KOPT-K1 (cell line): ENCODE measurements at regions not wholly inside any gene's neighbourhood (a gene's known extent, or its start where the extent isn't known, plus 50 kb on each side); places are given as distances from the start of the nearest gene placed in this dataset.

ENCODE experiments used
- H3K27ac ChIP-seq: fragments of 200-600 bp; sonication (generic); 2 replicates; pipeline ENCODE4 v1.5.1; 2016; ENCODE audit warnings: antibody characterized with exemption, mild to moderate bottlenecking, low read depth, low read length; ENCODE audit not compliant: poor library complexity, severe bottlenecking
- H3K36me3 ChIP-seq: fragments of 200-600 bp; sonication (generic); 2 replicates; pipeline ENCODE4 v1.5.1; 2017; ENCODE audit warnings: antibody characterized with exemption, mild to moderate bottlenecking, low read length, moderate library complexity; ENCODE audit not compliant: insufficient read depth
- H3K9me3 ChIP-seq: fragments of 200-600 bp; sonication (generic); 2 replicates; pipeline ENCODE4 v1.5.1; 2017; ENCODE audit warnings: antibody characterized with exemption, low read length, mild to moderate bottlenecking; ENCODE audit not compliant: insufficient read depth, poor library complexity, severe bottlenecking

- no peaks in the 10 kb centered on the region for H3K36me3 ChIP-seq
- no peaks in the 10 kb centered on the region for H3K9me3 ChIP-seq
- H3K27ac ChIP-seq: no peak overlapping the region
Measured at GRCh38 chr21:28240586-28240985, 752.1 kb downstream of the LTN1 start.

DNA sequence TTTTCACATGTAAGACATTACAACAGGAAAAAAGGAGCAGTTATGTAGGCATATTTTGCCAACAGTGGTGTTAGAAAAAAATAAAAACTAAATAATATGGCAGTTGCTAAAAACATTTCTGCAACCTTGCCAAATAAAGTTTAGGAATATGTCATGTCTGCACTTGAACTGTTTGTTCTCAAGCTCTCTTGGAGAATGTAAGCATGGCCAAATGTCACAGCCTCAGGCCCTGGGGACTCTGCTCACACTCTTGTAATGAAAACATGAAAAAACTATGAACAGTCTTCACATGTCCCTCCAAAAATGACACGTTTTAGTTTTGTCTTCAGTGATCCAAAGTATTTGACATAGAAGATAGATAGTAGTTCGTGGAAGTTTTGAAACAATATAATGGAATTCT, 753.3 kb downstream of the LTN1 start:
- no peaks in the 10 kb centered on the region for H3K9me3 ChIP-seq
- H3K27ac ChIP-seq: no peak overlapping the region
- no peaks in the 10 kb centered on the region for H3K36me3 ChIP-seq

DNA sequence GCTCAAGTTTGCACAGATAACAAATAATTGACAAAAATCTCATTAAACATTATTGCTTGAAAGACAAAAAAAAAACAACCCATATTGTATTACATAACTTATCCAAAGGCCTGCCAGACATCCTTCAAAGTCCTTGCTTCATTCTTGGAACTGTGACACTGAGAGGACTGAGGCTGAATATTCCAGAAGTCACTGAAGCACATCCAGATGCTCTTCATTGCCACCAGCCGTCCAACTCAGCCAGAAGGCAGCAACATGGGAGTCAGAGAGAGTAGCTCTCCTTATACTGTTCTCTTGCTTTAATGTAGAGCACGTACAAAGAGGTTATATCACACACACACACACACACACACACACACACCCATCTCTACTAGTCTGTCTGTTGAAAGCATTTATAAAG, 755.0 kb downstream of the LTN1 start:
- Histone ChIP-seq H3K36me3 (no peaks in the 10 kb centered on the region), H3K9me3 (no peaks in the 10 kb centered on the region), H3K27ac (no peak overlapping the region)

DNA sequence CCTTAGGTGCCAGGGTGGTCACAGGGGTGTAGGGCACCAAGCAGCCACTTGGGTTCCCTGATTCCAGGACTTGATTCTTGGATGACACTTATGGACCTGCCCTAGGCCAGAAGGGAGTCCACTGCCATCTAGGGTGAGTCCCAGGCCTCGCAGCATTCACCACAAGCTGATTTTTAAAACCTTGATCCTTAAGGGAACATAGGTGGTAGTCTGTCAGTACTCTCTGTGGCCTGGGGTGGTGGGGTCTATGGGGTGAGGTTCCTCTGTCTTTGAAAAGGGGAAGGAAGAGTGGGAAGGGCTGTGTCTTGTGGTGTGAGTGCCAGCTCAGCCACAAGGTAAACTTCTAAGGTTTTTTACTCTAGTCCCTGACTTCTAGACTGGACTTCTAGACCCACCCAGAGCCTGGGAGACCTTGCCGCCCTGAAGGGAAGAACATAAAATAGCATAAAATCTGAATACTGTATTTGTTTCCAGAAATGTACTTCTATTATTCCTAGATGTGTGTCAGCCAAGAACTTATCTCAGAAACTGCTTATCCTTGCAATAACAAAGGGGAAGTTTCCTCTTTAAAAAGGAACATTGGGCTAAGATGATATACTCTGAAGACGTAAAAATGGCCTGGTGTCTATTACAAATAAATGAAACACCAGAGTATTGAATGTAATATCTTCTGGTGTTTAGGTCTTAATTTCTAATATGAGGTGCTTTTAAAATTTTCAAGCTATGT, 757.3 kb downstream of the LTN1 start:
- no peaks in the 10 kb centered on the region for H3K36me3 ChIP-seq
- no peaks in the 10 kb centered on the region for H3K9me3 ChIP-seq
- no peak overlapping the region for H3K27ac ChIP-seq

DNA sequence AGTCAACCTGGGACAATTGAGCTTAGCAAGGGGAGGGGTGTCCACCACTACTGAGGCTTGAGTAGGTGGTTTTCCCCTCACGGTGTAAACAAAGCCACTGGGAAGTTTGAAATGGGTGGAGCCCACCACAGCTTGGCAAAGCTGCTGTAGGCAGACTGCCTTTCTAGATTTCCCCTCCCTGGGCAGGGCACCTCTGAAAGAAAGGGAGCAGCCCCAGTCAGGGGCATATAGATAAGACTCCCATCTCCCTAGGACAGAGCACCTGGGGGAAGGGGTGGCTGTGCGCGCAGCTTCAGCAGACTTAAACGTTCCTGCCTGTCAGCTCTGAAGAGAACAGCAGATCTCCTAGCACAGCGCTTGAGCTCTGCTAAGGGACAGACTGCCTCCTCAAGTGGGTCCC, 758.4 kb downstream of the LTN1 start:
- Histone ChIP-seq H3K9me3 (no peaks in the 10 kb centered on the region), H3K36me3 (no peaks in the 10 kb centered on the region), H3K27ac (no peak overlapping the region)

DNA sequence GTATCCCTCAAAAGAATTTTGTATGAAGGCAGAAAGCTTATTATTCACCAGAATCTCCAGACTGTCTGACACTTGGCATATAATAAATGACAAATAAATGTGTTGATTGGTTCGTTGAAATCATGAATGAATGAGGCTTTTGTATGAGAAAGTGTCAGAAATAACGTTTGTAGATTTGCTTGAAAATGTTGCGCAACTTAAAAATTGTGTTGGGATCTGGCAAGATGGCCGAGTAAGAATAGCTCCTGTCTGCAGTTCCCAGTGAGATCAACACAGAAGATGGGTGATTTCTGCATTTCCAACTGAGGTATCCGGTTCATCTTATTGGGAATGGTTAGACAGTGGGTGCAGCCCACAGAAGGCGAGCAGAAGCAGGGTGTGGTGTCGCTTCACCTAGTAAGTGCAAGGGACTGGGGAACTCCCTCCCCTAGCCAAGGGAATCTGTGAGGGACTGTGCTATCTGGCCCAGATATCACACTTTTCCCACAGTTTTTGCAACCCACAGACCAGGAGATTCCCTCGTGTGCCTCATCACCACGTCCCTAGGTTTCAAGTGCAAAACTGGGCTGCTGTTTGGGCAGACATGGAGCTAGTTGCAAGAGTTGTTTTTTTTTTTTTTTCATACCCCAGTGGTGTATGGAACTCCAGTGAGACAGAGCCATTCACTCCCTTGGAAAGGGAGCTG, 759.0 kb downstream of the LTN1 start:
- H3K27ac ChIP-seq: no peak overlapping the region
- no peaks in the 10 kb centered on the region for H3K9me3 ChIP-seq
- H3K36me3 ChIP-seq: no peaks in the 10 kb centered on the region

DNA sequence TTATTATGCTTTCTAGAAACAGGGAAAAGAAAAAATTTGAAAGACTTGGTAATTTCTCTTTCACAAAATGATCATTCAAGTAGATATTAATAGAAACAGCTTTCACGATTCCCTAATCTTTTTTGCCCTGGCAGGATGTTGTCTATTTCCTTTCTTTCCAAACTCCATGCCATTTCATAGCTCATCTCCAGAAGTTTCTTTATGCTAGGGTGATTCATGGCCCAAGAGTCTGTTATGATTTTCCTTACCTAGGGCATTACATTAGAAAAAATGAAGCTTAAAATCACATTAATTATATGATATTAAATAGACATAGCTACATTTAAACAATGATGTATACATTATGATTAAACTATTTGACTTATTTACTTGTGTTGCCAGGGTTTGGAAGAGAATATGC, 762.1 kb downstream of the LTN1 start:
- Histone ChIP-seq H3K27ac (no peak overlapping the region), H3K36me3 (no peaks in the 10 kb centered on the region), H3K9me3 (no peaks in the 10 kb centered on the region)

GRCh38 chr21:28229814-28230213, 762.9 kb downstream of the LTN1 start:
- Histone ChIP-seq H3K27ac (no peak overlapping the region), H3K9me3 (no peaks in the 10 kb centered on the region), H3K36me3 (no peaks in the 10 kb centered on the region)

- Histone ChIP-seq H3K36me3 (no peaks in the 10 kb centered on the region), H3K9me3 (no peaks in the 10 kb centered on the region), H3K27ac (no peak overlapping the region)
Measured at GRCh38 chr21:28228636-28228995, 764.1 kb downstream of the LTN1 start.

DNA sequence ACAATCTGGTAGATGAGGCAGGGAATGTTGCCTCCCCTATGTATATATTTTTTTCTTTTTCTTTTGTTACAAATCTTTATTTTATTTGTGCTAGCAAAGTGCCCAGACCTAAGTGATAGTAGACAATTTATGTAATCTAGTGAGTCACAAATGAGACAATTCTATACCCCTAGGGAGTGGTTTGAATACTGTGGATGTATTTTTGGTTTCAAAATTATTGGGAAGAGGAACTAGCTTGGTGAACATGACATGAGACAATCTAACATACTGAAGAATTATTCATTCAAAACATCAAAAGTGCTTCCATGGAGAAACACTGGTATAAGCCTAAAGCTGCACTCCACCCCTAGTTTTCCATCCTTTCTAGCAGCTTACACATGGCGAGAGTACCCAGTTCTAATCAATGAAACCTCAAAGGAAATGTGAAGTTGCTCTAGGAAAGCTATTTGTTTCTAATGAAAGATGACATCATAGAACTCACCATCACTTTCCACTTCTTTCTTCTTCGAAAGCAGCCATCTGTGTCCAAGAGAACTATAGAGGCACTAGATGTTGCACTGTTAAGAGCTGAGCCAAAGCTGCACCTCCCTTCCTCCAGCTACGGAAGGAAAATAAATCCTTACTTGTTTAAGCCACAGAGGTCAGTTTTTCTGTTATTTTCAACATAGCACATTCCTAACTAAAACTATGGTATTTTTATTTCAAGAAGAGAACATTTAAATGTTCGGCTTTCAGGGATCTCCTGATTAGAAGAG, 764.6 kb downstream of the LTN1 start:
- H3K27ac ChIP-seq: no peak overlapping the region
- H3K36me3 ChIP-seq: no peaks in the 10 kb centered on the region
- H3K9me3 ChIP-seq: no peaks in the 10 kb centered on the region

- Histone ChIP-seq H3K27ac (no peak overlapping the region), H3K36me3 (no peaks in the 10 kb centered on the region), H3K9me3 (no peaks in the 10 kb centered on the region)
Measured at GRCh38 chr21:28226563-28226962, 766.1 kb downstream of the LTN1 start.

DNA sequence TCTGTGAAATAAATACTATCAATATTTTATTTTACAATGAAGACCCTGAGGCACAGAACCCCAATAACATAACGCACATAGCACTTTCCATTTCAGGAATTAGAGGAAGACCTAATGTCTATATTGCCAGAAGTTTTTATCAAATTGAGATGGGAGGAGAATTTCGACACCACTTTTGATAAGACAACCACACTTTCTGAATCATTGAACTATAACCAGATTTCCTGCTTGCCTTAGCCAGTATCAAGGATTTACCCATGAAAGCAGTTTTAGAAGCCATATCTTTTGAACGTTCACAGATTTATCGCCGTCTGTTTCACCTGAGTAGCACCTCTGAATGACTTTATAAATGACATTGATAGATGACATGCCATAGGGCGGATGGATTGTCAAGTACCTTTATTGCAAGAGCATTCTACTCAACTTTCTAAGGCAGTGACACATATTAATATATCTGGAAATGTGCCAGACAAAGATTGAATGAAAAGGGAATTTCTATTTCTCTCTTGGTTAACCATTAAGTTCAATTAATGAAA, 768.4 kb downstream of the LTN1 start:
- Histone ChIP-seq H3K36me3 (no peaks in the 10 kb centered on the region), H3K27ac (no peak overlapping the region), H3K9me3 (no peaks in the 10 kb centered on the region)

DNA sequence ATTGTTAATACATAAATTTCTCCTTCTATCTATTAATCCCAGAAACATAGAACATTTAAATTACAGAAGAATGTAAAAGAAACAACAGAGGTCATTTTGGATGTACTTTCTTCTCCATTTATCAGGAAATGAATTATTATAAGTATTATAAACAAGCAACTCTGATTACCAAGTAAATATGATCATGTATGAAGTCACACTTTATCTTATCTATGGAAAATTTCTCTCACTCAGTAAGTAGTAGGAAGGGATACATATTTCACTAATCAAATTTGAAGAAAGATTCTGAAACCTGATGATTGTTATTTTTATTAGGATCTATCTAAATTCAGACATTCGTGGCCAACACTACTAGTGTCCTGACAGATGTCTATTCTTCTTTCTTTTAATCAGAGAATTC, 770.7 kb downstream of the LTN1 start:
- Histone ChIP-seq H3K27ac (no peak overlapping the region), H3K36me3 (no peaks in the 10 kb centered on the region), H3K9me3 (no peaks in the 10 kb centered on the region)

DNA sequence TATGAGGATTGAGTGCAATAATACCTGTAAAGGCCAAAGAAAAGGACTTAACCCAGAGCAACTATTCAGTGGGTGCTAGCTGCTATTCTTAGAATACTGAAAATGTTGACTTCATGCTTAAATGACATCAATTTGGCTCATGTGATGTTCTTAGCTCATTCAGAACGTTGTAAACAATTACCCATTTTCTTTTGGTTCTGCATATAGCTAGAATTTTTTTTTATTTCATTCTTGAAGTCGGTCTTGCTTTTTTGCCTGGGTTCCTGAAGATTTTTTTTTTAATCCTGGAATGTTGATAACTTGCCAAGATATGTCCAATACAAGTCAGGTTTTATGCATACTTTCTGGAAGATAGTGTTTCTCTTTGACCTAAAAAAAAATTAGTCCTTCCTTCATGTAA, 772.0 kb downstream of the LTN1 start:
- Histone ChIP-seq H3K9me3 (no peaks in the 10 kb centered on the region), H3K27ac (no peak overlapping the region), H3K36me3 (no peaks in the 10 kb centered on the region)

GRCh38 chr21:28216976-28217523, 775.6 kb downstream of the LTN1 start:
- Histone ChIP-seq H3K27ac (no peak overlapping the region), H3K9me3 (no peaks in the 10 kb centered on the region), H3K36me3 (no peaks in the 10 kb centered on the region)
